Vagina (tissue), 2 donors: ENCODE measurements at regions not wholly inside any gene's neighbourhood (a gene's known extent, or its start where the extent isn't known, plus 50 kb on each side); places are given as distances from the start of the nearest gene placed in this dataset.

ENCODE experiments used
- CTCF ChIP-seq, 3 experiments: fragments of 450-650 bp in 2 of 3; fragments of 200-600 bp in 1 of 3; sonication (generic) in 1 of 3; IDR thresholded peaks; one replicate each; pipeline ENCODE4 v1.5.1; 2017 to 2019; ENCODE audit warnings: antibody characterized with exemption in 3 of 3, mild to moderate bottlenecking in 2 of 3, moderate library complexity in 2 of 3
- POLR2A ChIP-seq, 2 donors: fragments of 450-650 bp; IDR thresholded peaks; one replicate each; pipeline ENCODE4 v1.6.1; 2017; ENCODE audit warnings: antibody characterized with exemption in 2 of 2, mild to moderate bottlenecking in 2 of 2, moderate library complexity in 2 of 2
- POLR2AphosphoS5 ChIP-seq, 2 donors: sonication (generic); formaldehyde crosslinking; IDR thresholded peaks; one replicate each; pipeline ENCODE4 v1.9.0; 2017; ENCODE audit warnings: antibody characterized with exemption in 2 of 2, mild to moderate bottlenecking in 2 of 2, low read depth in 1 of 2; ENCODE audit not compliant: insufficient read depth in 1 of 2

- TF ChIP-seq CTCF (IDR thresholded peaks at IDR 0.05): no peak
- TF ChIP-seq POLR2AphosphoS5 (IDR thresholded peaks at IDR 0.05; ENCODE audit: insufficient read depth in 1 of 2, low read depth in 1 of 2): no peak
- TF ChIP-seq POLR2A (IDR thresholded peaks at IDR 0.05): no peak
These were observed 118.3 kb downstream of the BMP4 start for GRCh38 chr14:53838374-53838773.
